DND-41 (cell line): ENCODE measurements at regions not wholly inside any gene's neighbourhood (a gene's known extent, or its start where the extent isn't known, plus 50 kb on each side); places are given as distances from the start of the nearest gene placed in this dataset.

Source experiments
- ATAC-seq: fragments of 200-7000 bp; cut with Tn5 transposase; 3 replicates; pipeline ENCODE4 v1.9.1; 2021; ENCODE audit warnings: low read depth; ENCODE audit not compliant: insufficient read depth
- DNase-seq: peaks from one replicate; pipeline ENCODE4 v3.0.0-alpha.2; 2020
- H2AFZ ChIP-seq: 2 replicates; pipeline ENCODE4 v1.6.0; 2012; ENCODE audit warnings: low read depth, low read length
- H3K27ac ChIP-seq: 2 replicates; pipeline ENCODE4 v1.5.1; 2012; ENCODE audit warnings: low read length, inconsistent platforms
- H3K27me3 ChIP-seq: fragments of 200-600 bp; sonication (generic); 2 replicates; pipeline ENCODE4 v1.6.0; 2012; ENCODE audit warnings: low read length, mild to moderate bottlenecking, inconsistent platforms; ENCODE audit not compliant: insufficient read depth, poor library complexity
- H3K36me3 ChIP-seq: 2 replicates; pipeline ENCODE4 v1.5.1; 2012; ENCODE audit warnings: low read length, inconsistent platforms; ENCODE audit not compliant: insufficient read depth
- H3K4me1 ChIP-seq: 2 replicates; pipeline ENCODE4 v1.5.1; 2012; ENCODE audit warnings: mild to moderate bottlenecking, low read length; ENCODE audit not compliant: insufficient read depth
- H3K4me2 ChIP-seq: 2 replicates; pipeline ENCODE4 v1.6.0; 2012; ENCODE audit warnings: mild to moderate bottlenecking, moderate library complexity, low read length, inconsistent platforms; ENCODE audit not compliant: insufficient read depth
- H3K4me3 ChIP-seq, 2 experiments: fragments of 200-600 bp in 1 of 2; shearing (Covaris generic) in 1 of 2; 2 replicates each; pipeline ENCODE4 v1.5.1; 2012 to 2016; ENCODE audit warnings: inconsistent platforms in 2 of 2, low read length in 2 of 2, mild to moderate bottlenecking in 2 of 2, low read depth in 1 of 2, moderate library complexity in 1 of 2
- H3K79me2 ChIP-seq: 2 replicates; pipeline ENCODE4 v1.6.0; 2012; ENCODE audit warnings: low read length, inconsistent platforms; ENCODE audit not compliant: insufficient read depth
- H3K9ac ChIP-seq: 2 replicates; pipeline ENCODE4 v1.6.0; 2012; ENCODE audit warnings: low read depth, mild to moderate bottlenecking, inconsistent platforms, low read length, moderate library complexity
- H3K9me3 ChIP-seq: 2 replicates; pipeline ENCODE4 v1.5.1; 2012; ENCODE audit warnings: low read length, moderate library complexity, mild to moderate bottlenecking, inconsistent platforms; ENCODE audit not compliant: insufficient read depth, severe bottlenecking
- H4K20me1 ChIP-seq: 2 replicates; pipeline ENCODE4 v1.6.0; 2012; ENCODE audit warnings: low read length; ENCODE audit not compliant: insufficient read depth
- CTCF ChIP-seq: IDR thresholded peaks from 2 replicates; pipeline ENCODE4 v1.5.1; 2012; ENCODE audit warnings: borderline replicate concordance, low read length, moderate library complexity, mild to moderate bottlenecking; ENCODE audit not compliant: poor library complexity, severe bottlenecking; ENCODE audit errors: extremely low read depth
- EZH2 ChIP-seq: IDR thresholded peaks from 3 replicates; pipeline ENCODE4 v1.6.1; 2012; ENCODE audit warnings: borderline replicate concordance, low read depth, mild to moderate bottlenecking, moderate library complexity, low read length, inconsistent platforms; ENCODE audit not compliant: severe bottlenecking

GRCh38 chr9:2319421-2319820, 302.2 kb upstream of the VLDLR start:
- TF ChIP-seq CTCF (no peak), EZH2 (no peak)
- Histone ChIP-seq H3K27ac (no peak overlapping the region), H3K27me3 (no peaks in the 10 kb centered on the region), H3K4me2 (no peak overlapping the region), H4K20me1 (no peaks in the 10 kb centered on the region), H3K9ac (no peak overlapping the region), H3K9me3 (no peaks in the 10 kb centered on the region), H3K36me3 (no peaks in the 10 kb centered on the region), H3K4me3 (no peak overlapping the region), H3K79me2 (no peaks in the 10 kb centered on the region), H3K4me1 (no peaks in the 10 kb centered on the region), H2AFZ (no peak overlapping the region)
- DNase-seq = no peak
- ATAC-seq = no peak

- no peak overlapping the region for H3K4me2 ChIP-seq
- ATAC-seq (no peak), DNase-seq (no peak)
- no peaks in the 10 kb centered on the region for H3K9me3 ChIP-seq
- no peak overlapping the region for H3K4me3 ChIP-seq
- H4K20me1 ChIP-seq = no peaks in the 10 kb centered on the region
- H2AFZ ChIP-seq = no peak overlapping the region
- H3K79me2 ChIP-seq = no peaks in the 10 kb centered on the region
- H3K27me3 ChIP-seq = no peaks in the 10 kb centered on the region
- H3K9ac ChIP-seq = no peak overlapping the region
- H3K4me1 ChIP-seq = no peaks in the 10 kb centered on the region
- H3K36me3 ChIP-seq = no peaks in the 10 kb centered on the region
- TF ChIP-seq EZH2 (no peak), CTCF (no peak)
- H3K27ac ChIP-seq = no peak overlapping the region
These were observed 301.5 kb upstream of the VLDLR start for GRCh38 chr9:2320114-2320513.

- DNase-seq (no peak), ATAC-seq (no peak)
- no peaks in the 10 kb centered on the region for H3K36me3 ChIP-seq
- no peaks in the 10 kb centered on the region for H3K79me2 ChIP-seq
- no peak overlapping the region for H3K4me2 ChIP-seq
- H3K4me3 ChIP-seq = no peak overlapping the region
- no peak overlapping the region for H3K27ac ChIP-seq
- H4K20me1 ChIP-seq = no peaks in the 10 kb centered on the region
- H3K27me3 ChIP-seq = no peaks in the 10 kb centered on the region
- no peak overlapping the region for H3K9ac ChIP-seq
- no peak overlapping the region for H2AFZ ChIP-seq
- no peak for TF ChIP-seq EZH2
- TF ChIP-seq CTCF = no peak
- no peaks in the 10 kb centered on the region for H3K9me3 ChIP-seq
- no peaks in the 10 kb centered on the region for H3K4me1 ChIP-seq
These were observed 301.0 kb upstream of the VLDLR start for GRCh38 chr9:2320632-2321031.

- DNase-seq = no peak
- Histone ChIP-seq H3K4me1 (no peaks in the 10 kb centered on the region), H3K9me3 (no peaks in the 10 kb centered on the region), H3K27ac (no peak overlapping the region), H3K27me3 (no peaks in the 10 kb centered on the region), H2AFZ (no peak overlapping the region), H3K36me3 (no peaks in the 10 kb centered on the region), H3K79me2 (no peaks in the 10 kb centered on the region), H4K20me1 (no peaks in the 10 kb centered on the region), H3K9ac (no peak overlapping the region), H3K4me2 (no peak overlapping the region), H3K4me3 (no peak overlapping the region)
- no peak for ATAC-seq
- TF ChIP-seq CTCF (no peak), EZH2 (no peak)
These were observed 300.0 kb upstream of the VLDLR start for GRCh38 chr9:2321523-2322148.
